ENCODE measurements at regions not wholly inside any gene's neighbourhood (a gene's known extent, or its start where the extent isn't known, plus 50 kb on each side); places are given as distances from the start of the nearest gene placed in this dataset.

DNA sequence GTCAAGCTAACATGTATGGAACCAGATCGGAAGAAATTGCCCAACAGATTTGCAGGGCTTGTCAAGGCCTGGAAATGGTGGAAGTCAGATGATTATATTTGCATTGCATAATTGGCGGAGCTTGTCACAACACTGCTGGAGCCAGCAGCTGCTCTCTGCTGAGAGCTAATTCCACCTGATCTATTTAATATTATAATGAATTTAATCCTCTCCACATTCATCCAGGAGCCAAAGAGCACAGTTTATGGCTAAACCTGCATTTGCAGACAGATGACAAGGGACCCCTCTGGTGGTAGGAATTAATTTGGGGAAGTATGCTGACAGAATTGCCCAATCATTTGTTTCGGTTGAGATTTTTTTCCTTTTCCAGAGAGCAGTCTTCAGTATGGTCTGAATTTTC, 730.2 kb downstream of the TUSC7 start:
- Histone ChIP-seq H3K9me3 (no peaks in the 10 kb centered on the region), H3K27me3 (no peaks in the 10 kb centered on the region), H3K4me1 (no peaks in the 10 kb centered on the region), H3K27ac (no peak overlapping the region), H3K4me3 (no peak overlapping the region), H3K36me3 (no peaks in the 10 kb centered on the region)
- WGBS, 2 donors (ENCODE audit: low coverage in 1 of 2), result 71 to 82% methylated on average over 2 to 3 of the region's 3 CpGs
- TF ChIP-seq, protein P1, sequence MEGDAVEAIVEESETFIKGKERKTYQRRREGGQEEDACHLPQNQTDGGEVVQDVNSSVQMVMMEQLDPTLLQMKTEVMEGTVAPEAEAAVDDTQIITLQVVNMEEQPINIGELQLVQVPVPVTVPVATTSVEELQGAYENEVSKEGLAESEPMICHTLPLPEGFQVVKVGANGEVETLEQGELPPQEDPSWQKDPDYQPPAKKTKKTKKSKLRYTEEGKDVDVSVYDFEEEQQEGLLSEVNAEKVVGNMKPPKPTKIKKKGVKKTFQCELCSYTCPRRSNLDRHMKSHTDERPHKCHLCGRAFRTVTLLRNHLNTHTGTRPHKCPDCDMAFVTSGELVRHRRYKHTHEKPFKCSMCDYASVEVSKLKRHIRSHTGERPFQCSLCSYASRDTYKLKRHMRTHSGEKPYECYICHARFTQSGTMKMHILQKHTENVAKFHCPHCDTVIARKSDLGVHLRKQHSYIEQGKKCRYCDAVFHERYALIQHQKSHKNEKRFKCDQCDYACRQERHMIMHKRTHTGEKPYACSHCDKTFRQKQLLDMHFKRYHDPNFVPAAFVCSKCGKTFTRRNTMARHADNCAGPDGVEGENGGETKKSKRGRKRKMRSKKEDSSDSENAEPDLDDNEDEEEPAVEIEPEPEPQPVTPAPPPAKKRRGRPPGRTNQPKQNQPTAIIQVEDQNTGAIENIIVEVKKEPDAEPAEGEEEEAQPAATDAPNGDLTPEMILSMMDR (IDR thresholded peaks at IDR 0.05), result peak in 1 of 5 experiments; percentile 8
- TF ChIP-seq POLR2AphosphoS5 (IDR thresholded peaks at IDR 0.05) (no peak), POLR2A (IDR thresholded peaks at IDR 0.05) (no peak)
- in situ Hi-C loops (cut with MboI; ENCODE audit: low pct_ligation_motif_present in 1 of 4, low pct_unique_long_range_greater_than_20kb in 1 of 4, low sequenced_read_pairs in 3 of 4), result no loop called here
- no peak for DNase-seq
- intact Hi-C loops (cut with DNase I; ENCODE audit: low total_unique reads), result no loop called here

DNA sequence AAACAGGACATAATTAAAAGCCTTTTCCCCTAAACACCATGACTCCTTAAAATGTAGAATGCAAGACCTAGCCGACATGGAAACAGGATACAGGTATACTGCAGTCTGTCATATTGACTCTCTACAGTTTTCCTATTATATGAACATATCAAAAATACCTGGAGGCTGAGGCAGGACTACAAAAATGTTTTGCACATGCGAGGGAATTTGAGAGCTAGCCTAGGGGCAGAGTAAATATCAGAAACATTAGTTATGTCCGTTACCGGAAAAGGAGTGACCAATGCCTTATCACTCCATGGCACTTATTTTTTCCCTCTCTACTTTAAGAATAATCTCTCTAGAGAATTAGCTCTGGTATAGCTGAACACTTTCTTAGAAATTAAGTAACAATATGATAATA, 732.3 kb downstream of the TUSC7 start:
- Histone ChIP-seq H3K27ac (no peak overlapping the region), H3K36me3 (no peaks in the 10 kb centered on the region), H3K4me1 (no peaks in the 10 kb centered on the region), H3K9me3 (no peaks in the 10 kb centered on the region), H3K4me3 (no peak overlapping the region), H3K27me3 (no peaks in the 10 kb centered on the region)
- intact Hi-C loops (cut with DNase I; ENCODE audit: low total_unique reads), result no loop called here
- TF ChIP-seq EP300 (IDR thresholded peaks at IDR 0.05; ENCODE audit: low read depth) (no peak), POLR2AphosphoS5 (IDR thresholded peaks at IDR 0.05) (no peak), POLR2A (IDR thresholded peaks at IDR 0.05) (no peak)
- TF ChIP-seq, protein P1 (IDR thresholded peaks at IDR 0.05), result no peak
- DNase-seq, result no peak
- in situ Hi-C loops (cut with MboI; ENCODE audit: low pct_ligation_motif_present in 1 of 4, low pct_unique_long_range_greater_than_20kb in 1 of 4, low sequenced_read_pairs in 3 of 4), result no loop called here
- WGBS, 2 donors (ENCODE audit: low coverage in 1 of 2), result 71 to 91% methylated on average over 4 of the region's 4 CpGs

DNA sequence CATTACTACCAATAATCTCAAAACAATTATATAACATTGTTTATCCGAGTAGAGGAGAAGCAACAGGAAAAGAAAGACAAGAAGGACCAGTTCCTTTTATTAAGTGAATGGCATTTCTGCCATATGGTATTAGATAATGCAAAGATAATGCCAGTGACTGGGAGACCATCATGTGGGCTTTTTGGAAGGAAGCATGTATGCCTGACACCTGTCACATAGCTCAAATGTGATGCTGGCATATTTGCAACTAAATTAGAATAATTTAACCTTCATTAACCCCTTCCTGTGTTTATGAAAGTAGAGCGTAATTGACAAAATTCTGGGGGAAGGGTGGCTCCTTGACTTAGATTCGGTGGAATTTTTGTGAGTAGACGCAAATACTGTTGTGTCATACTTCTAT, 733.0 kb downstream of the TUSC7 start:
- Histone ChIP-seq H3K27me3 (no peaks in the 10 kb centered on the region), H3K27ac (no peak overlapping the region), H3K36me3 (no peaks in the 10 kb centered on the region), H3K9me3 (no peaks in the 10 kb centered on the region), H3K4me1 (no peaks in the 10 kb centered on the region), H3K4me3 (no peak overlapping the region)
- TF ChIP-seq POLR2A (IDR thresholded peaks at IDR 0.05) (no peak), POLR2AphosphoS5 (IDR thresholded peaks at IDR 0.05) (no peak), EP300 (IDR thresholded peaks at IDR 0.05; ENCODE audit: low read depth) (no peak)
- TF ChIP-seq, protein P1 (IDR thresholded peaks at IDR 0.05), result no peak
- no peak for DNase-seq
- 73 to 87% methylated on average over 4 of the region's 4 CpGs for WGBS, 2 donors (ENCODE audit: low coverage in 1 of 2)
- intact Hi-C loops (cut with DNase I; ENCODE audit: low total_unique reads) (no loop called here), in situ Hi-C loops (cut with MboI; ENCODE audit: low pct_ligation_motif_present in 1 of 4, low pct_unique_long_range_greater_than_20kb in 1 of 4, low sequenced_read_pairs in 3 of 4) (no loop called here)

DNA sequence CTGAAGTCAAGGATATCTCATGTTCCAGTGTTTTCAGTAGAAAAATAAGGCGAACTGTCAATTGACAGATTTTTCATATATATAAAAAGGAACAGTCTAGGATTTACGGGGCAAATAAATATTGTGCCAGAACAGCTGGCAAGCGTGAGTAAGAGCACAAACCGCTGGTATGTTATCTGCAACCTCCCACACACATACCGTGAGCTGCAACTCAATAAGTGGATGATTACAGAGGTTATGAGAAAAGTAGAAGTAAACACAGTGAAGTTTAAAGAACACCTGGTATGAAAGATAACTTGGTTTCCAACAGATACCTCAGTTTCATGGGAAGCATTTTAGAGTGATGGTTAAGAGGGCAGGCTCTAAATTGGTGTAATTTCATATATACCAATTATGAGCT, 733.4 kb downstream of the TUSC7 start:
- TF ChIP-seq EP300 (IDR thresholded peaks at IDR 0.05; ENCODE audit: low read depth), result no peak
- TF ChIP-seq, protein P1 (IDR thresholded peaks at IDR 0.05), result no peak
- no peak for TF ChIP-seq POLR2A (IDR thresholded peaks at IDR 0.05)
- no peak for TF ChIP-seq POLR2AphosphoS5 (IDR thresholded peaks at IDR 0.05)
- no peaks in the 10 kb centered on the region for H3K36me3 ChIP-seq
- H3K27me3 ChIP-seq, result no peaks in the 10 kb centered on the region
- intact Hi-C loops (cut with DNase I; ENCODE audit: low total_unique reads), result no loop called here
- DNase-seq, result no peak
- H3K4me3 ChIP-seq, result no peak overlapping the region
- H3K9me3 ChIP-seq, result no peaks in the 10 kb centered on the region
- H3K4me1 ChIP-seq, result no peaks in the 10 kb centered on the region
- no peak overlapping the region for H3K27ac ChIP-seq
- in situ Hi-C loops (cut with MboI; ENCODE audit: low pct_ligation_motif_present in 1 of 4, low pct_unique_long_range_greater_than_20kb in 1 of 4, low sequenced_read_pairs in 3 of 4), result no loop called here
- WGBS, 2 donors (ENCODE audit: low coverage in 1 of 2), result 48 to 64% methylated on average over 4 to 5 of the region's 5 CpGs

All from transverse colon (tissue), 4 donors.